ENCODE measurements at regions not wholly inside any gene's neighbourhood (a gene's known extent, or its start where the extent isn't known, plus 50 kb on each side); places are given as distances from the start of the nearest gene placed in this dataset.

DNA sequence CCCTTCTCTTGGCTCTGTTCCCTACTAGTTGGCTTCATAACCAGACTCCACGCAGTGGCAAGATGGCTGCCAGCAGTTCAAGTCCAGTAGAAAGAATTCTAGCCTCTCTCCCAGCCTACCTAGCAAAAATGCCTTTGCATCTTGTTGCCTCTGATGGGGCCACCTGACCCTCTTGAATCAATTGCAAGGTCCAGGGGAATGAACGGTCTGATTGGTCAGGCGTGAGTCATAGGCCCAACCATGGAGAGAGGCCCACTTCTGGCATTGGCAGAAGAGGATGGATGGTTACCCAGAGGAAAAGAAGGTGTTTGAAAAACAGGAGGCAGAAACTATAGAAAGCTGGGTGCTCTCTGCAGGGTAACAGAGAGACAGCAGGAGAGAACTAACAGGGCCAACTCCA lies 622.6 kb downstream of the CCDC171 start:
- no peak for DNase-seq (ENCODE audit: extremely low read depth, insufficient read length)
- no peak overlapping the region for H3K4me3 ChIP-seq (replicated peaks; ENCODE audit: low read depth, low read length)
- H3K36me3 ChIP-seq (ENCODE audit: control insufficient read depth, insufficient read depth, low read length), result no peaks in the 10 kb centered on the region
- H3K27me3 ChIP-seq (replicated peaks; ENCODE audit: control insufficient read depth, insufficient read depth, low read length), result no peaks in the 10 kb centered on the region
- TF ChIP-seq, protein P1, sequence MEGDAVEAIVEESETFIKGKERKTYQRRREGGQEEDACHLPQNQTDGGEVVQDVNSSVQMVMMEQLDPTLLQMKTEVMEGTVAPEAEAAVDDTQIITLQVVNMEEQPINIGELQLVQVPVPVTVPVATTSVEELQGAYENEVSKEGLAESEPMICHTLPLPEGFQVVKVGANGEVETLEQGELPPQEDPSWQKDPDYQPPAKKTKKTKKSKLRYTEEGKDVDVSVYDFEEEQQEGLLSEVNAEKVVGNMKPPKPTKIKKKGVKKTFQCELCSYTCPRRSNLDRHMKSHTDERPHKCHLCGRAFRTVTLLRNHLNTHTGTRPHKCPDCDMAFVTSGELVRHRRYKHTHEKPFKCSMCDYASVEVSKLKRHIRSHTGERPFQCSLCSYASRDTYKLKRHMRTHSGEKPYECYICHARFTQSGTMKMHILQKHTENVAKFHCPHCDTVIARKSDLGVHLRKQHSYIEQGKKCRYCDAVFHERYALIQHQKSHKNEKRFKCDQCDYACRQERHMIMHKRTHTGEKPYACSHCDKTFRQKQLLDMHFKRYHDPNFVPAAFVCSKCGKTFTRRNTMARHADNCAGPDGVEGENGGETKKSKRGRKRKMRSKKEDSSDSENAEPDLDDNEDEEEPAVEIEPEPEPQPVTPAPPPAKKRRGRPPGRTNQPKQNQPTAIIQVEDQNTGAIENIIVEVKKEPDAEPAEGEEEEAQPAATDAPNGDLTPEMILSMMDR (IDR thresholded peaks at IDR 0.05; ENCODE audit: insufficient read depth, low read length, poor library complexity, severe bottlenecking), result no peak

DNA sequence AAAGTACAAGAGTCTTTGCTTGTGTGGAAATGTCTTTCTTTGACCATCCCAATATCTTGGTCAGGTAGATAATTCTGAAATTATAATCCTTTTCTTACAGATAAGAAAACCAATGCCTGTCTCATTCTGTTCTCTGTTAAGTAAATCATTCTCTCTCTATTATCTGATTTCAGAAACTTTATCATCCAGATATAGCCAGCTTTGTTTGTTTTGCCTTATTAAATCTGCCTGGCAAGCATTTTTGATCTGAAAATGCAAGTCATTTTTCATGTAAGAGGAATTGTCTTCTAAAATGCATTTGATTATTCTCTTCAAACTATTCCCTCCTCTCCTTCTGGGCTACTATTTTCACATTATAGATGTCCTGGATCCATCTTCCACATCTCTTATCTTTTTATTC lies 625.5 kb downstream of the CCDC171 start:
- TF ChIP-seq, protein P1 (IDR thresholded peaks at IDR 0.05; ENCODE audit: insufficient read depth, low read length, poor library complexity, severe bottlenecking), result no peak
- DNase-seq (ENCODE audit: extremely low read depth, insufficient read length), result no peak
- Histone ChIP-seq H3K4me3 (replicated peaks; ENCODE audit: low read depth, low read length) (no peak overlapping the region), H3K36me3 (ENCODE audit: control insufficient read depth, insufficient read depth, low read length) (no peaks in the 10 kb centered on the region), H3K27me3 (replicated peaks; ENCODE audit: control insufficient read depth, insufficient read depth, low read length) (no peaks in the 10 kb centered on the region)

DNA sequence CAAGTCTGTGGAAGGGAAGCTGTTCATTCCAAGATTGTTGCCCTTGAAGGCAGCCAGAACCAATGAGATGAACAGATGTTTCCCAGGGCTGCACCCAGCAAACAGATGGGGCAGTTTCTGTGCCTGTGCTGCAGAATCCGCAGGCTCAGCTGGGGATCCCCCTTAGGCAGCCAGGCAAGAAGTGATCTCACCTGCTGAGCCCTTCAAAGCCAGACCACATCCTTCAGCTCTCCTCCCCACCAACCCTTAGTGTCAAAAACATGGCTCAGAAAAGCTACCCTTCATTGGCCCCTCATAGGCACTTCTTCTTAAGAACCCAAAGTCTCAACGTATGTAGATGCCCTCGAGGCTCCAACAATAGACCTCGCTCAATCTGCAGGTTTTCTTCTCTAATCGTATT lies 626.7 kb downstream of the CCDC171 start:
- DNase-seq (ENCODE audit: extremely low read depth, insufficient read length), result peak; percentile 37
- H3K4me3 ChIP-seq (replicated peaks; ENCODE audit: low read depth, low read length), result no peak overlapping the region
- no peaks in the 10 kb centered on the region for H3K27me3 ChIP-seq (replicated peaks; ENCODE audit: control insufficient read depth, insufficient read depth, low read length)
- H3K36me3 ChIP-seq (ENCODE audit: control insufficient read depth, insufficient read depth, low read length), result no peaks in the 10 kb centered on the region
- TF ChIP-seq, protein P1 (IDR thresholded peaks at IDR 0.05; ENCODE audit: insufficient read depth, low read length, poor library complexity, severe bottlenecking), result no peak

DNA sequence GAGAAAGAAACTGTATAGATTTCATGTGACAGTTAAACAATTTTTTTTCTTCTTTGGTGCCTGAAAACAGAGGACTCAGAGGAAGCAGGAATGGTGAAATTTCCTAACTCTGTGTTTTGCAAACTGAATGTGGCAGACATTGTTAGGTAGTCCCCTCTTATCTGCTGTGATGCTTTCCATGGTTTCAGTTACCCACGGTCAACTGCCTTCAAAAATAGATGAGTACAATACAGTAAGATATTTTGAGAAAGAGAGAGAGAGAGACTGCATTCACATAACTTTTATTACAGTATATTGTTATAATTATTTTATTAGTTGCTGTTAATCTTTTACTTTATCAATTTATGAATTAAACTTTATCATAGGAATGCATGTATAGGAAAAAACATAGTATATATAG lies 627.2 kb downstream of the CCDC171 start:
- no peaks in the 10 kb centered on the region for H3K27me3 ChIP-seq (replicated peaks; ENCODE audit: control insufficient read depth, insufficient read depth, low read length)
- no peaks in the 10 kb centered on the region for H3K36me3 ChIP-seq (ENCODE audit: control insufficient read depth, insufficient read depth, low read length)
- no peak for DNase-seq (ENCODE audit: extremely low read depth, insufficient read length)
- TF ChIP-seq, protein P1 (IDR thresholded peaks at IDR 0.05; ENCODE audit: insufficient read depth, low read length, poor library complexity, severe bottlenecking), result no peak
- H3K4me3 ChIP-seq (replicated peaks; ENCODE audit: low read depth, low read length), result no peak overlapping the region

DNA sequence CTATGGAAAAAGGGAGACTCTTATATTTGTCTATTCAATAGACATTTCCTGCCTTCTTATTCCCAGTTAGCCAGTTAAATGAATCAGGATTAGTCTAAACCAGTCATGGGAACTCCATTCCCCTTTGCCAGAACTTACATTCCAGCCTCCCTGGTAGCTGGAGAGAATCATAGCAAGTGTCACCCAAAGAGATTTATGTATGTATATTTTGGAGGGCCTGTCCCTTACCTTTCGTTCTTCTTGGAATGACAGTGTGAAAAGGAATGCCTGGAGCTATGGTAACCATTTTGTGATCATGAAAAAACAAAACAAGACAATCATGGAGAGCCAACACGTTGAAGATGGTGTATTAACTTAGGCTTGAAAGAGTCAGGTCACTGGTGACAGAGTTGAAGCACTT lies 627.7 kb downstream of the CCDC171 start:
- DNase-seq (ENCODE audit: extremely low read depth, insufficient read length), result no peak
- Histone ChIP-seq H3K4me3 (replicated peaks; ENCODE audit: low read depth, low read length) (no peak overlapping the region), H3K27me3 (replicated peaks; ENCODE audit: control insufficient read depth, insufficient read depth, low read length) (no peaks in the 10 kb centered on the region), H3K36me3 (ENCODE audit: control insufficient read depth, insufficient read depth, low read length) (no peaks in the 10 kb centered on the region)
- TF ChIP-seq, protein P1 (IDR thresholded peaks at IDR 0.05; ENCODE audit: insufficient read depth, low read length, poor library complexity, severe bottlenecking), result no peak

DNA sequence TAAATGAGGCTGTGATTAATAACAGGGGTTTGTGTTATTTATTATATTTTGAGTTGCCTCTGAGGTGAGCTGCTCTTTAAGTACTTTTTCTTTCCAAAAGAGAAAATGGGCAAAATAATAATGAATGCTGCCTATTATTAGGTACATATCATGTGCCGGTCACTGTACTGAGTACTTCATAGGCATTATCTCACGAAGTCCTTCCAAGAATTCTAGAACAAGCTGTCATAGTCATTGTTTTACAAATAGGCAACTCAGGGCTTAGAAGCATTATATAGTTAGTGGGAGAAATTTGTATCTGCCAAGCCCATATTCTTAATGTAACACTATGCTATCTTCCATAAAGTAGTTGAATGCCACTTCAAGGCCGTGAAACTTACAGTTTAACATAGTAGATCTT lies 628.7 kb downstream of the CCDC171 start:
- TF ChIP-seq, protein P1 (IDR thresholded peaks at IDR 0.05; ENCODE audit: insufficient read depth, low read length, poor library complexity, severe bottlenecking), result no peak
- H3K36me3 ChIP-seq (ENCODE audit: control insufficient read depth, insufficient read depth, low read length), result no peaks in the 10 kb centered on the region

More for the DNA sequence above, 628.7 kb downstream of the CCDC171 start:
- Histone ChIP-seq H3K27me3 (replicated peaks; ENCODE audit: control insufficient read depth, insufficient read depth, low read length) (no peaks in the 10 kb centered on the region), H3K4me3 (replicated peaks; ENCODE audit: low read depth, low read length) (no peak overlapping the region)
- no peak for DNase-seq (ENCODE audit: extremely low read depth, insufficient read length)
